Astrocyte (in vitro differentiated cells and primary cell): ENCODE measurements at regions not wholly inside any gene's neighbourhood (a gene's known extent, or its start where the extent isn't known, plus 50 kb on each side); places are given as distances from the start of the nearest gene placed in this dataset.

Source experiments
- DNase-seq: peaks from one replicate; pipeline ENCODE4 v3.0.0-alpha.2; 2010; ENCODE audit warnings: low read depth
- FAIRE-seq: peaks from 2 replicates; lab custom pipeline; 2011; peaks lifted over from hg19 to GRCh38; lab: Jason Lieb, UNC
- H2AFZ ChIP-seq: 2 replicates; pipeline ENCODE4 v1.6.0; 2012; ENCODE audit warnings: low read depth, low read length, inconsistent platforms
- H3K27ac ChIP-seq: 2 replicates; pipeline ENCODE4 v1.5.1; 2011; ENCODE audit warnings: low read depth, low read length, inconsistent platforms
- H3K27me3 ChIP-seq: 2 replicates; pipeline ENCODE4 v1.6.0; 2011; ENCODE audit warnings: low read length, inconsistent platforms; ENCODE audit not compliant: insufficient read depth
- H3K36me3 ChIP-seq: 2 replicates; pipeline ENCODE4 v1.5.1; 2011; ENCODE audit warnings: low read length, inconsistent platforms; ENCODE audit not compliant: insufficient read depth
- H3K4me1 ChIP-seq: 2 replicates; pipeline ENCODE4 v1.5.1; 2011; ENCODE audit warnings: low read length, inconsistent platforms; ENCODE audit not compliant: insufficient read depth
- H3K4me2 ChIP-seq: 2 replicates; pipeline ENCODE4 v1.6.0; 2012; ENCODE audit warnings: low read length, inconsistent platforms
- H3K4me3 ChIP-seq: 2 replicates; pipeline ENCODE4 v1.5.1; 2011; ENCODE audit warnings: low read depth, mild to moderate bottlenecking, low read length, inconsistent platforms; ENCODE audit not compliant: insufficient read depth
- H3K79me2 ChIP-seq: 2 replicates; pipeline ENCODE4 v1.6.0; 2012; ENCODE audit warnings: mild to moderate bottlenecking, low read length, inconsistent platforms; ENCODE audit not compliant: insufficient read depth
- H3K9ac ChIP-seq: 2 replicates; pipeline ENCODE4 v1.6.0; 2012; ENCODE audit warnings: mild to moderate bottlenecking, low read length, inconsistent platforms
- H3K9me3 ChIP-seq: 2 replicates; pipeline ENCODE4 v1.5.1; 2012; ENCODE audit warnings: low read depth, mild to moderate bottlenecking, low read length, inconsistent platforms; ENCODE audit not compliant: insufficient read depth
- H4K20me1 ChIP-seq: 2 replicates; pipeline ENCODE4 v1.6.0; 2012; ENCODE audit warnings: low read length, inconsistent platforms; ENCODE audit not compliant: insufficient read depth
- H3K27ac Mint-ChIP-seq: one replicate; pipeline ENCODE4 v1.8.0; 2021; ENCODE audit warnings: mild to moderate bottlenecking, mixed read lengths; ENCODE audit not compliant: unreplicated experiment
- H3K27me3 Mint-ChIP-seq: one replicate; pipeline ENCODE4 v1.8.0; 2021; ENCODE audit warnings: low read depth, mixed read lengths; ENCODE audit not compliant: unreplicated experiment
- H3K36me3 Mint-ChIP-seq: one replicate; pipeline ENCODE4 v1.8.0; 2021; ENCODE audit warnings: low read depth, mixed read lengths; ENCODE audit not compliant: unreplicated experiment
- H3K4me1 Mint-ChIP-seq: one replicate; pipeline ENCODE4 v1.8.0; 2021; ENCODE audit warnings: low read depth, mixed read lengths; ENCODE audit not compliant: unreplicated experiment
- H3K4me3 Mint-ChIP-seq: one replicate; pipeline ENCODE4 v1.8.0; 2021; ENCODE audit warnings: mild to moderate bottlenecking, moderate library complexity, mixed read lengths; ENCODE audit not compliant: unreplicated experiment
- H3K9me3 Mint-ChIP-seq: one replicate; pipeline ENCODE4 v1.8.0; 2021; ENCODE audit warnings: mild to moderate bottlenecking, mixed read lengths; ENCODE audit not compliant: unreplicated experiment
- EZH2 ChIP-seq: IDR thresholded peaks from 2 replicates; pipeline ENCODE4 v1.6.1; 2012; ENCODE audit warnings: mild to moderate bottlenecking, low read length, inconsistent platforms; ENCODE audit not compliant: insufficient read depth
- TF ChIP-seq, protein P1 (sequence below): IDR thresholded peaks from 2 replicates; pipeline ENCODE4 v1.5.1; 2011; ENCODE audit warnings: low read depth, mild to moderate bottlenecking, inconsistent platforms, low read length, moderate library complexity; ENCODE audit not compliant: insufficient read depth

DNA sequence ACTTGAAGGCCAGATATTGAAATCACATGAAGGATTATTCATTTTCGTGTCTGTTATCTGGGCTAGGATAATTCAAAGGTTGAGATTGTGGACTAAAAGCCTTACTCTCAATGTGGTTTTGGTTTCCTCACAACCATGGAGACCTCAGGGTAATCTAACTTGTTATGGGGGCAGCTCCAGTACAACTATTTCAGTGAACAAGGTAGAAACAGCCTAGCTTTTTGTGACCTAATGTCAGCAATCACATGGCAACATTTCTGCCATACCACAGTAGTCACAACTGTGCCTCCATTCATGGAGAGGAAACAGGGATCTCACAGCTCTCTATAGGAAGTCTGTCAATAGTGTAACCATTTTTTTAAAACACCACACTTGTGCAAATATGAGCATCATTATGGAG, 62.4 kb upstream of the RARB start:
- Histone ChIP-seq H2AFZ (no peak overlapping the region), H4K20me1 (no peaks in the 10 kb centered on the region), H3K4me3 (no peak overlapping the region), H3K4me2 (no peak overlapping the region), H3K9me3 (no peaks in the 10 kb centered on the region), H3K4me1 (no peaks in the 10 kb centered on the region), H3K9ac (no peak overlapping the region), H3K36me3 (no peaks in the 10 kb centered on the region), H3K79me2 (no peaks in the 10 kb centered on the region), H3K27me3 (no peaks in the 10 kb centered on the region), H3K27ac (no peak overlapping the region)
- no peaks in the 10 kb centered on the region for H3K9me3 Mint-ChIP-seq
- H3K27me3 Mint-ChIP-seq, result no peaks in the 10 kb centered on the region
- FAIRE-seq, result no peak
- H3K27ac Mint-ChIP-seq, result no peak overlapping the region
- TF ChIP-seq EZH2, result no peak
- TF ChIP-seq, protein P1, sequence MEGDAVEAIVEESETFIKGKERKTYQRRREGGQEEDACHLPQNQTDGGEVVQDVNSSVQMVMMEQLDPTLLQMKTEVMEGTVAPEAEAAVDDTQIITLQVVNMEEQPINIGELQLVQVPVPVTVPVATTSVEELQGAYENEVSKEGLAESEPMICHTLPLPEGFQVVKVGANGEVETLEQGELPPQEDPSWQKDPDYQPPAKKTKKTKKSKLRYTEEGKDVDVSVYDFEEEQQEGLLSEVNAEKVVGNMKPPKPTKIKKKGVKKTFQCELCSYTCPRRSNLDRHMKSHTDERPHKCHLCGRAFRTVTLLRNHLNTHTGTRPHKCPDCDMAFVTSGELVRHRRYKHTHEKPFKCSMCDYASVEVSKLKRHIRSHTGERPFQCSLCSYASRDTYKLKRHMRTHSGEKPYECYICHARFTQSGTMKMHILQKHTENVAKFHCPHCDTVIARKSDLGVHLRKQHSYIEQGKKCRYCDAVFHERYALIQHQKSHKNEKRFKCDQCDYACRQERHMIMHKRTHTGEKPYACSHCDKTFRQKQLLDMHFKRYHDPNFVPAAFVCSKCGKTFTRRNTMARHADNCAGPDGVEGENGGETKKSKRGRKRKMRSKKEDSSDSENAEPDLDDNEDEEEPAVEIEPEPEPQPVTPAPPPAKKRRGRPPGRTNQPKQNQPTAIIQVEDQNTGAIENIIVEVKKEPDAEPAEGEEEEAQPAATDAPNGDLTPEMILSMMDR, result no peak
- no peaks in the 10 kb centered on the region for H3K36me3 Mint-ChIP-seq
- H3K4me3 Mint-ChIP-seq, result no peak overlapping the region
- H3K4me1 Mint-ChIP-seq, result no peaks in the 10 kb centered on the region
- DNase-seq, result no peak

DNA sequence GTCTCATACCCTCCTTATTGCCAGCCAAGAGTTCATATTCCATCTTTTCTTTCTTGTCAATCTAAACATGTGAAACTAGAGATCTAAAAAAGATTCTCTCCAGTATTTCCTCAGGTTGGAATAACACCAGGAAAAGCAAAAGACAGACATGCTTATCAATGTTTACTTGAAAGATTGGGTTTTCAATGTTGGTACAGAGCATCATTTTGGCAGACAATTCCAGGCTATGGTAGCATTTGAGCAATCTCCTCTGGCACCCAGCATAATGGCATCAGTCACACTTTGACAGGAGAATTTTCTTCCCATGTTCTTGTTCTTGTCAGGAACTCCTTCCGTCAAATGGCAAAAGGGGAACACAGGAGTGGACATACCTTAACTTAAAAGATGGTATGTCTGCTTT, 61.0 kb upstream of the RARB start:
- no peaks in the 10 kb centered on the region for H3K9me3 ChIP-seq
- H3K79me2 ChIP-seq, result no peaks in the 10 kb centered on the region
- TF ChIP-seq, protein P1, result no peak
- TF ChIP-seq EZH2, result no peak
- no peak overlapping the region for H3K4me3 ChIP-seq
- H3K27ac Mint-ChIP-seq, result no peak overlapping the region
- peaks cover 2% of the 10 kb centered on the region for H3K9me3 Mint-ChIP-seq
- H3K9ac ChIP-seq, result no peak overlapping the region
- H2AFZ ChIP-seq, result no peak overlapping the region
- no peak for FAIRE-seq
- no peaks in the 10 kb centered on the region for H3K27me3 Mint-ChIP-seq
- H3K36me3 ChIP-seq, result no peaks in the 10 kb centered on the region
- H3K4me2 ChIP-seq, result no peak overlapping the region
- DNase-seq, result no peak
- no peaks in the 10 kb centered on the region for H3K36me3 Mint-ChIP-seq
- H3K27me3 ChIP-seq, result no peaks in the 10 kb centered on the region
- no peak overlapping the region for H3K4me3 Mint-ChIP-seq
- H3K27ac ChIP-seq, result no peak overlapping the region
- H3K4me1 ChIP-seq, result no peaks in the 10 kb centered on the region
- H4K20me1 ChIP-seq, result no peaks in the 10 kb centered on the region
- no peaks in the 10 kb centered on the region for H3K4me1 Mint-ChIP-seq

DNA sequence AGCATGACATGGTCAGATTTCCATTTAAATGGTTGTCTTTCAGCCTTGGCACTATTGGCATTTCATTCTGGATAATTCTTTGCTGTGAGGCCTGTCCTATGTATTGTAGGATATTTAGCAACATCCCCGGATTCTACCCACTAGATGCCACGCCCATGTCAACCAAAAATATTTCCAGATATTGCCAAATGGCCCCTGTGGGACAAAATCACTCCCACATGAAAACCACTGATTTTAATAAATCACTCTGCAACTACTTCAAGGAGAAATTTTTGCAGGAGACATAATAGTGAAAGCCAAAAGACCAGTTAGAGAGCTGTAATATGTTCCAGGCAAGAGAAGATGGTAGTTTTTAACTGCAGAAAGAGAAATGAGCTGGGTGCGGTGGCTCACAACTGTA, 55.9 kb upstream of the RARB start:
- Histone ChIP-seq H3K4me1 (no peaks in the 10 kb centered on the region), H3K27ac (no peak overlapping the region), H2AFZ (no peak overlapping the region), H3K4me2 (no peak overlapping the region), H3K9ac (no peak overlapping the region), H3K4me3 (no peak overlapping the region), H3K9me3 (no peaks in the 10 kb centered on the region), H3K36me3 (no peaks in the 10 kb centered on the region), H3K79me2 (no peaks in the 10 kb centered on the region), H4K20me1 (no peaks in the 10 kb centered on the region), H3K27me3 (no peaks in the 10 kb centered on the region)
- TF ChIP-seq EZH2, result no peak
- TF ChIP-seq, protein P1, result no peak
- FAIRE-seq (no peak), DNase-seq (peak; percentile 37)
- H3K36me3 Mint-ChIP-seq, result no peaks in the 10 kb centered on the region
- H3K9me3 Mint-ChIP-seq, result peaks cover 2% of the 10 kb centered on the region
- no peak overlapping the region for H3K4me3 Mint-ChIP-seq
- no peaks in the 10 kb centered on the region for H3K4me1 Mint-ChIP-seq
- no peak overlapping the region for H3K27ac Mint-ChIP-seq
- H3K27me3 Mint-ChIP-seq, result no peaks in the 10 kb centered on the region
